Caco-2 (cell line): ENCODE measurements at regions not wholly inside any gene's neighbourhood (a gene's known extent, or its start where the extent isn't known, plus 50 kb on each side); places are given as distances from the start of the nearest gene placed in this dataset.

Experiments used
- BruUV-seq: library from RNA; stranded (reverse); fragments of 400-500 nt; replicated peaks from 2 replicates; lab custom pipeline; 2021; lab: Mats Ljungman, UMichigan
- CTCF ChIA-PET: fragments of 300-600 bp; sonication (Branson Sonifier 250); formaldehyde crosslinking; loops from one replicate; lab custom pipeline; 2022; ENCODE audit warnings: antibody characterized with exemption; lab: Charles Lee
- POLR2A ChIA-PET: fragments of 300-600 bp; sonication (Branson Sonifier 250); formaldehyde crosslinking; loops from one replicate; lab custom pipeline; 2022; ENCODE audit warnings: antibody characterized with exemption; lab: Charles Lee
- DNase-seq, 2 experiments: peaks; one replicate each; pipeline versions ENCODE4 v3.0.0 to v3.0.0-alpha.2; 2020 to 2022
- H3K27me3 ChIP-seq: replicated peaks from 2 replicates; pipeline ENCODE4 v1.6.0; 2011; ENCODE audit warnings: low read length; ENCODE audit not compliant: control insufficient read depth, insufficient read depth
- H3K36me3 ChIP-seq: 2 replicates; pipeline ENCODE4 v1.5.1; 2011; ENCODE audit warnings: low read length; ENCODE audit not compliant: control insufficient read depth, insufficient read depth
- H3K4me1 ChIP-seq: fragments of 250-450 bp; sonication (Bioruptor Pico); 2 replicates; pipeline ENCODE4 v1.5.1; 2020; ENCODE audit warnings: mild to moderate bottlenecking
- H3K4me3 ChIP-seq: 2 replicates; pipeline ENCODE4 v1.5.1; 2011; ENCODE audit warnings: low read depth, mild to moderate bottlenecking, control low read depth, low read length
- H3K9me3 ChIP-seq: fragments of 250-450 bp; sonication (Bioruptor Pico); 2 replicates; pipeline ENCODE4 v1.5.1; 2020; ENCODE audit warnings: mild to moderate bottlenecking, moderate library complexity
- H3K27ac Mint-ChIP-seq: one replicate; pipeline ENCODE4 v1.8.0; 2022; ENCODE audit warnings: mixed read lengths; ENCODE audit not compliant: unreplicated experiment
- H3K27me3 Mint-ChIP-seq: one replicate; pipeline ENCODE4 v1.8.0; 2022; ENCODE audit warnings: mixed read lengths; ENCODE audit not compliant: insufficient read depth, unreplicated experiment
- H3K36me3 Mint-ChIP-seq: one replicate; pipeline ENCODE4 v1.8.0; 2022; ENCODE audit warnings: mild to moderate bottlenecking, mixed read lengths; ENCODE audit not compliant: insufficient read depth, unreplicated experiment
- H3K4me1 Mint-ChIP-seq: one replicate; pipeline ENCODE4 v1.8.0; 2022; ENCODE audit warnings: low read depth, mixed read lengths; ENCODE audit not compliant: unreplicated experiment
- H3K4me3 Mint-ChIP-seq: one replicate; pipeline ENCODE4 v1.8.0; 2022; ENCODE audit warnings: mild to moderate bottlenecking, moderate library complexity, mixed read lengths; ENCODE audit not compliant: unreplicated experiment
- H3K9me3 Mint-ChIP-seq: one replicate; pipeline ENCODE4 v1.8.0; 2022; ENCODE audit warnings: mixed read lengths; ENCODE audit not compliant: unreplicated experiment
- CTCF ChIP-seq, 2 experiments: fragments of 200-600 bp in 1 of 2; IDR thresholded peaks; 1 replicate in 1 of 2; 2 replicates in 1 of 2; pipeline versions ENCODE4 v1.5.1 to v1.8.0; 2011 to 2022; ENCODE audit warnings: antibody characterized with exemption in 1 of 2, control low read depth in 1 of 2, inconsistent platforms in 1 of 2, low read depth in 1 of 2, low read length in 1 of 2, mild to moderate bottlenecking in 1 of 2, moderate library complexity in 1 of 2; ENCODE audit not compliant: insufficient read depth in 1 of 2, severe bottlenecking in 1 of 2, unreplicated experiment in 1 of 2
- intact Hi-C: fragments of 100-400 bp; cut with micrococcal nuclease; formaldehyde crosslinking; loops from one replicate; pipeline ENCODE4 v1.10.0; 2022; ENCODE audit not compliant: unreplicated experiment

- TF ChIP-seq CTCF (IDR thresholded peaks at IDR 0.05; ENCODE audit: insufficient read depth in 1 of 2, low read depth in 1 of 2, low read length in 1 of 2, severe bottlenecking in 1 of 2, unreplicated experiment in 1 of 2), result no peak
- ChIA-PET CTCF (no interaction called here), POLR2A (no interaction called here)
Measured at GRCh38 chr3:86618706-86619105, 372.2 kb downstream of the VGLL3 start.

GRCh38 chr3:86605166-86605565 is 385.8 kb downstream of the VGLL3 start:
- no peaks in the 10 kb centered on the region for H3K27me3 Mint-ChIP-seq
- Histone ChIP-seq H3K4me3 (no peak overlapping the region), H3K36me3 (no peaks in the 10 kb centered on the region), H3K4me1 (no peaks in the 10 kb centered on the region), H3K9me3 (no peaks in the 10 kb centered on the region), H3K27me3 (no peaks in the 10 kb centered on the region)
- H3K36me3 Mint-ChIP-seq, result no peaks in the 10 kb centered on the region
- no peak for DNase-seq
- ChIA-PET CTCF (no interaction called here), POLR2A (no interaction called here)
- intact Hi-C loops, result no loop called here
- BruUV-seq, result no TSS peak
- H3K9me3 Mint-ChIP-seq, result peaks cover 10% of the 10 kb centered on the region
- H3K4me3 Mint-ChIP-seq, result no peak overlapping the region
- TF ChIP-seq CTCF (IDR thresholded peaks at IDR 0.05; ENCODE audit: insufficient read depth in 1 of 2, low read depth in 1 of 2, low read length in 1 of 2, severe bottlenecking in 1 of 2, unreplicated experiment in 1 of 2), result no peak
- H3K4me1 Mint-ChIP-seq, result no peaks in the 10 kb centered on the region
- no peak overlapping the region for H3K27ac Mint-ChIP-seq

More at GRCh38 chr3:86618706-86619105, 372.2 kb downstream of the VGLL3 start:
- intact Hi-C loops, result no loop called here
- H3K4me1 ChIP-seq, result no peaks in the 10 kb centered on the region
- Mint-ChIP-seq H3K27ac (no peak overlapping the region), H3K27me3 (no peaks in the 10 kb centered on the region), H3K4me3 (no peak overlapping the region), H3K4me1 (no peaks in the 10 kb centered on the region), H3K9me3 (no peaks in the 10 kb centered on the region), H3K36me3 (no peaks in the 10 kb centered on the region)
- no peaks in the 10 kb centered on the region for H3K9me3 ChIP-seq
- DNase-seq, result no peak
- BruUV-seq, result no TSS peak
- no peaks in the 10 kb centered on the region for H3K27me3 ChIP-seq
- no peaks in the 10 kb centered on the region for H3K36me3 ChIP-seq
- no peak overlapping the region for H3K4me3 ChIP-seq

GRCh38 chr3:86595696-86596095 is 395.3 kb downstream of the VGLL3 start:
- Mint-ChIP-seq H3K27me3 (no peaks in the 10 kb centered on the region), H3K27ac (no peak overlapping the region)
- intact Hi-C loops, result no loop called here

More at GRCh38 chr3:86595696-86596095, 395.3 kb downstream of the VGLL3 start:
- Mint-ChIP-seq H3K9me3 (no peaks in the 10 kb centered on the region), H3K4me3 (no peak overlapping the region), H3K36me3 (no peaks in the 10 kb centered on the region), H3K4me1 (no peaks in the 10 kb centered on the region)
- ChIA-PET CTCF (no interaction called here), POLR2A (no interaction called here)
- H3K27me3 ChIP-seq, result no peaks in the 10 kb centered on the region
- H3K4me1 ChIP-seq, result no peaks in the 10 kb centered on the region
- no peak for DNase-seq
- no peak overlapping the region for H3K4me3 ChIP-seq
- no peak for TF ChIP-seq CTCF (IDR thresholded peaks at IDR 0.05; ENCODE audit: insufficient read depth in 1 of 2, low read depth in 1 of 2, low read length in 1 of 2, severe bottlenecking in 1 of 2, unreplicated experiment in 1 of 2)
- no peaks in the 10 kb centered on the region for H3K36me3 ChIP-seq
- H3K9me3 ChIP-seq, result no peaks in the 10 kb centered on the region
- BruUV-seq, result no TSS peak
